ENCODE measurements at regions not wholly inside any gene's neighbourhood (a gene's known extent, or its start where the extent isn't known, plus 50 kb on each side); places are given as distances from the start of the nearest gene placed in this dataset.

- H3K9me3 ChIP-seq (ENCODE audit: insufficient read depth, low read depth) = no peaks in the 10 kb centered on the region
- H2AFZ ChIP-seq = no peak overlapping the region
- intact Hi-C loops (cut with micrococcal nuclease; ENCODE audit: unreplicated experiment) = no loop called here
- no peaks in the 10 kb centered on the region for H4K20me1 ChIP-seq (ENCODE audit: insufficient read depth)
- no peaks in the 10 kb centered on the region for H3K79me2 ChIP-seq (ENCODE audit: low read depth)
- ChIA-PET POLR2A (ENCODE audit: unreplicated experiment) (interaction anchor here (0.6 kb wide), 1 partner anchor 556 kb away, joined by 5 read pairs; no protein-coding TSS in a partner anchor), CTCF (no interaction called here)
- H3K27me3 ChIP-seq (ENCODE audit: insufficient read depth, low read depth) = 0 out of 2 replicates have a peak, but pooled peaks cover 5% of the 10 kb centered on the region
- TF ChIP-seq CTCF (conservative IDR thresholded peaks at IDR 0.05) (no peak), EZH2 (IDR thresholded peaks at IDR 0.05; ENCODE audit: low read depth) (no peak)
- no peaks in the 10 kb centered on the region for H3K4me1 ChIP-seq (replicated peaks; ENCODE audit: insufficient read depth)
- no peak for DNase-seq
- no peak overlapping the region for H3K4me3 ChIP-seq
- H3K27ac ChIP-seq = no peak overlapping the region
- H3F3A ChIP-seq (ENCODE audit: insufficient read depth, low read depth) = no peaks in the 10 kb centered on the region
- H3K9me2 ChIP-seq (ENCODE audit: insufficient read depth) = no peaks in the 10 kb centered on the region
- H3K4me2 ChIP-seq = no peak overlapping the region
- BruUV-seq (replicated peaks) = no TSS peak
- H3K36me3 ChIP-seq (ENCODE audit: low read depth) = no peaks in the 10 kb centered on the region
Observed at GRCh38 chr10:78511324-78512204, 477.9 kb downstream of the RPS24 start.

DNA sequence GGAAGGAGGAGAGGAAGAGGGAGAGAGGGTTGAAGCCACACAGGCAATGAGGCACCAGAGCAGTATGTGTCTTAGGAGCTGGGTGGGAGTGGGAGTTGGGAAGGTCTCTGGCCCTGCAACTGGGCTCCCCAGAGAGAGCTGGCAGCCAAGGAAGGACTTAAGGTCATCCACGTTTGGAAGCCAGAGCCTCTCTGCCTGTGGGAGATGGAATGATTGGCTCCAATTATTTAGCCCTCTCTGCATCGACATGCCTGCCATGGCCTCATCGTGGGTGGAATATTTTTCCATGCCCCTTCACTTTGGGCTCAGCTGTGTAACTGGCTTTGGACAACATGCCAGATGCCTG lies 478.5 kb downstream of the RPS24 start:
- no peak overlapping the region for H3K4me3 ChIP-seq
- no peaks in the 10 kb centered on the region for H4K20me1 ChIP-seq (ENCODE audit: insufficient read depth)
- no peaks in the 10 kb centered on the region for H3K9me2 ChIP-seq (ENCODE audit: insufficient read depth)
- H3K36me3 ChIP-seq (ENCODE audit: low read depth) = no peaks in the 10 kb centered on the region
- no peaks in the 10 kb centered on the region for H3K9me3 ChIP-seq (ENCODE audit: insufficient read depth, low read depth)
- TF ChIP-seq CTCF (conservative IDR thresholded peaks at IDR 0.05) (no peak), EZH2 (IDR thresholded peaks at IDR 0.05; ENCODE audit: low read depth) (no peak)
- DNase-seq = no peak
- no peaks in the 10 kb centered on the region for H3K4me1 ChIP-seq (replicated peaks; ENCODE audit: insufficient read depth)
- no peaks in the 10 kb centered on the region for H3F3A ChIP-seq (ENCODE audit: insufficient read depth, low read depth)
- 0 out of 2 replicates have a peak, but pooled peaks cover 5% of the 10 kb centered on the region for H3K27me3 ChIP-seq (ENCODE audit: insufficient read depth, low read depth)
- intact Hi-C loops (cut with micrococcal nuclease; ENCODE audit: unreplicated experiment) = no loop called here
- H2AFZ ChIP-seq = no peak overlapping the region
- BruUV-seq (replicated peaks) = no TSS peak
- no peak overlapping the region for H3K27ac ChIP-seq
- H3K79me2 ChIP-seq (ENCODE audit: low read depth) = no peaks in the 10 kb centered on the region
- POLR2A ChIA-PET (ENCODE audit: unreplicated experiment) = no interaction called here
- H3K4me2 ChIP-seq = no peak overlapping the region
- CTCF ChIA-PET = no interaction called here

DNA sequence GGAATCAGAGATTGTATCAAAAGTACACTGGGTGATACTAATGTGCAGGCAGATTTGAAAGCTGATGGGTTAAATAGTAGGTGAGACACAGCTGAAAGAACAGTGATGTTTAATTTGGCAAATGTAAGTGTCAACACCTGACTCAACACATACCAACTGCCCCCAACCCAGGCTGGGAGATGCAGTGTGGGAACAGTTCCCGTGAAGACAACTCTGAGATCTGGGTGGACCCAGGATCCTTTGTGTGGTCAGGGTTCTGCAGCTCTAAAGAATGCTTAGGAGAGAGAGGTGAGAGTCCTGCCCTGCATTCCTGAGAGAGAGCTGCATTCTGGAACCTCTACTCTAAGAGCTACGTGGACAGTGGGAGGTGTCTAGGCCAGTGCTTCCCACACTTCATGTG lies 479.7 kb downstream of the RPS24 start:
- Histone ChIP-seq H3K9me3 (ENCODE audit: insufficient read depth, low read depth) (no peaks in the 10 kb centered on the region), H3K27ac (no peak overlapping the region), H3K79me2 (ENCODE audit: low read depth) (no peaks in the 10 kb centered on the region), H3K27me3 (ENCODE audit: insufficient read depth, low read depth) (0 out of 2 replicates have a peak, but pooled peaks cover 5% of the 10 kb centered on the region), H3K4me2 (no peak overlapping the region), H3F3A (ENCODE audit: insufficient read depth, low read depth) (no peaks in the 10 kb centered on the region), H3K4me3 (no peak overlapping the region), H2AFZ (no peak overlapping the region), H3K36me3 (ENCODE audit: low read depth) (no peaks in the 10 kb centered on the region), H4K20me1 (ENCODE audit: insufficient read depth) (no peaks in the 10 kb centered on the region), H3K9me2 (ENCODE audit: insufficient read depth) (no peaks in the 10 kb centered on the region), H3K4me1 (replicated peaks; ENCODE audit: insufficient read depth) (no peaks in the 10 kb centered on the region)
- DNase-seq = peak; percentile 42 to 64
- ChIA-PET POLR2A (ENCODE audit: unreplicated experiment) (no interaction called here), CTCF (interaction anchor here (0.6 kb wide), 2 partner anchors 87 to 890 kb away, joined by 3 to 10 read pairs; no protein-coding TSS in a partner anchor)
- no TSS peak for BruUV-seq (replicated peaks)
- TF ChIP-seq EZH2 (IDR thresholded peaks at IDR 0.05; ENCODE audit: low read depth) (no peak), CTCF (conservative IDR thresholded peaks at IDR 0.05) (no peak)
- intact Hi-C loops (cut with micrococcal nuclease; ENCODE audit: unreplicated experiment) = no loop called here

Measured in PC-9 (cell line).